Activated CD4-positive, alpha-beta memory T cell treated with anti-CD3 and anti-CD28 coated beads for 36 hours (primary cell): ENCODE measurements at regions not wholly inside any gene's neighbourhood (a gene's known extent, or its start where the extent isn't known, plus 50 kb on each side); places are given as distances from the start of the nearest gene placed in this dataset.

Experiments
- CTCF ChIA-PET: fragments of 350-600 bp; sonication (Branson Sonifier 250); formaldehyde crosslinking; loops from one replicate; lab custom pipeline; 2021; ENCODE audit warnings: antibody characterized with exemption, inconsistent platforms; lab: Charles Lee
- POLR2A ChIA-PET: fragments of 350-600 bp; sonication (Branson Sonifier 250); formaldehyde crosslinking; loops from one replicate; lab custom pipeline; 2021; ENCODE audit warnings: antibody characterized with exemption; lab: Charles Lee
- DNase-seq: peaks from one replicate; pipeline ENCODE4 v3.0.0-alpha.2; 2020
- H3K27ac Mint-ChIP-seq: one replicate; pipeline ENCODE4 v1.8.0; 2021; ENCODE audit warnings: mixed read lengths
- H3K27me3 Mint-ChIP-seq: one replicate; pipeline ENCODE4 v1.8.0; 2021; ENCODE audit warnings: mixed read lengths
- H3K36me3 Mint-ChIP-seq: one replicate; pipeline ENCODE4 v1.8.0; 2021; ENCODE audit warnings: mixed read lengths
- H3K4me1 Mint-ChIP-seq: one replicate; pipeline ENCODE4 v1.8.0; 2021; ENCODE audit warnings: low read depth, mixed read lengths
- H3K4me3 Mint-ChIP-seq: one replicate; pipeline ENCODE4 v1.8.0; 2021; ENCODE audit warnings: mild to moderate bottlenecking, mixed read lengths
- H3K9me3 Mint-ChIP-seq: one replicate; pipeline ENCODE4 v1.8.0; 2021; ENCODE audit warnings: mixed read lengths
- intact Hi-C: fragments of 100-400 bp; cut with micrococcal nuclease; formaldehyde crosslinking; loops from one replicate; pipeline ENCODE4 v1.15.1; 2023

DNA sequence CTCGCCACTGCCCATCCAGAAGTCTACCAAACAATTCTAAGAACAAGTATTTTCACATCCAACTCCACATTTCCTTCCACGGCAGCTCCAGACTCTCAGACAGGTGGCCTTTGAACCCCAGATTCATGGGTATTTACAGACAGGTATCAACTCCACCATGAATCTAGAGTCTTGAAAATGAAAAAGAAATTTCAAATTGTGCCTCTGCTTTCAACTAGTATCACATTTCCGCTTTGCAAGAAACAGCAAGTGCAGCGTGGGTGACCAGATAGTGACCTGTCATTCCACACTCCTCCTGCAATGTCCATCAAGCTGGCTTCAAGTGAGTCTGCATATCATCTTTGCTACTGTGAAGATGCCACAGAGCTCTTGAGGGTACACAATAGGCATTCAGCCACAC, 232.4 kb upstream of the RPL38 start:
- Mint-ChIP-seq H3K9me3 (peaks cover under 1% of the 10 kb centered on the region), H3K36me3 (no peaks in the 10 kb centered on the region), H3K27ac (no peak overlapping the region), H3K4me1 (no peaks in the 10 kb centered on the region), H3K4me3 (no peak overlapping the region), H3K27me3 (peaks cover 16% of the 10 kb centered on the region)
- ChIA-PET POLR2A (no interaction called here), CTCF (interaction anchor here (1.1 kb wide), 1 partner anchor 13 kb away, joined by 3 read pairs; no protein-coding TSS in a partner anchor)
- intact Hi-C loops = no loop called here
- no peak for DNase-seq

GRCh38 chr17:73972056-73972455, 231.4 kb upstream of the RPL38 start:
- intact Hi-C loops = no loop called here
- no peak for DNase-seq
- H3K36me3 Mint-ChIP-seq = no peaks in the 10 kb centered on the region
- H3K4me1 Mint-ChIP-seq = no peaks in the 10 kb centered on the region
- peaks cover 16% of the 10 kb centered on the region for H3K27me3 Mint-ChIP-seq
- no peak overlapping the region for H3K4me3 Mint-ChIP-seq
- ChIA-PET POLR2A (no interaction called here), CTCF (interaction anchor here (1.1 kb wide), 1 partner anchor 14 kb away, joined by 3 read pairs; no protein-coding TSS in a partner anchor)
- no peaks in the 10 kb centered on the region for H3K9me3 Mint-ChIP-seq
- no peak overlapping the region for H3K27ac Mint-ChIP-seq

DNA sequence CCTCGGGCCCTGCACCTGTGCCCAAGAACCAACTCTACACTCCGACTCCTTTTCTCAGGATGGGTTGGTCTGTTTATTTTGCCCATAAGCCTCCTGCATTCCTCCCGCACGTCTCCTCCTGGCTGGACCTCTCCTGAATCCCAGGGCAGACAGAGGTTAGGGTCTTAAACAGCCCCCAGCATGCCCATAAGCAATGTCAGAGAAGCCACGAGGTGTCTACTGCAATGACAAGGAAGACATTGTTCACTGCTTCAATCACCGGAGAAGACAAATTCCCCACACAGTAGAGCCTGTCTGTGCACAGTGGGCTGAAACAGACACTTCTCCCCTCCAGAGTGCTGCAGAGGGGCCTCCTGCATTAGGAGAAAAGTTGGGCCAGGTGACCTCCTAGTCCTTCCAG, 230.6 kb upstream of the RPL38 start:
- no peak for DNase-seq
- CTCF ChIA-PET = no interaction called here
- intact Hi-C loops = no loop called here
- Mint-ChIP-seq H3K4me3 (no peak overlapping the region), H3K27me3 (peaks cover 18% of the 10 kb centered on the region), H3K4me1 (no peaks in the 10 kb centered on the region), H3K9me3 (no peaks in the 10 kb centered on the region), H3K27ac (no peak overlapping the region), H3K36me3 (no peaks in the 10 kb centered on the region)
- POLR2A ChIA-PET = no interaction called here

DNA sequence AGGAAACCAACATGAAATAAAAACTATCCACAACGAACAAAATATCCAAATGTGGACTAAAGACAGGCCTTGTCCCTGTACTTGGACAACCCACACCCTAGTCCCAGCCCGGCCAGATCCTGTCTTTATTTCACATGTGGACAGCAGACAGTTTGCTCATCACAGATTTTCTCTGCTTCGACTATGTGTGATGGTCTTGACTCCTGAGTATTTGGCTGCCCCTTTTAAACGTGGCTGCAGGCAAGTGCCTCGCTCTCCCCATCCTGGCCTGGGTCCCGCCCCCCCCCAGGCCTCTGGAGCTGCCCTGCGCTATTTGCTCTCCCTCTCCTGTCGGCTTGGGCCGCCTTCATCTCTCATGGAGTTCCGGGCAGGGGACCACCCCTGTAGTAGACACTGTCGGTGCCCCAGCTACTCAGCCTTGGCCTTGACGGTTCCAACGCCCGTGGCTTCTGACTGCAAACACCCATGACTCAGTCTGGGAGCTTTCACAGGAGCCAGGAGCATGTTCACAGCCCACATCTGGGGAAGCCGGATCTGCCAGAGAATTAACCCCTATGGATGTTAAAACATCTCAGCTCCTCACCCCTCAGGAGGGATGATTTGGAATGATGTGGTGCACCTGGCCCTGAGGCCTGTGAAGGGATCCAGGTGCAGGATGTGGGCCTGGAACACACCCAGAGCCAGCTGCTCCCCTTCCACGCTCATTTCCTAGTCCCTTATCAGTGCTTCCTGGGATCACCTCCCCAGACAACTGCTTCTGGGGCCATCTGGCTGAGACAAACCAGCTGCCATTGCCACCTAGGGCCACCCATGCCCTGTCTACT, 229.7 kb upstream of the RPL38 start:
- H3K36me3 Mint-ChIP-seq = no peaks in the 10 kb centered on the region
- intact Hi-C loops = no loop called here
- no peak overlapping the region for H3K4me3 Mint-ChIP-seq
- no peaks in the 10 kb centered on the region for H3K4me1 Mint-ChIP-seq
- peaks cover 19% of the 10 kb centered on the region for H3K27me3 Mint-ChIP-seq
- ChIA-PET POLR2A (no interaction called here), CTCF (no interaction called here)
- no peak overlapping the region for H3K27ac Mint-ChIP-seq
- DNase-seq = no peak
- H3K9me3 Mint-ChIP-seq = no peaks in the 10 kb centered on the region

GRCh38 chr17:73974536-73974935, 228.9 kb upstream of the RPL38 start:
- ChIA-PET POLR2A (no interaction called here), CTCF (no interaction called here)
- H3K27ac Mint-ChIP-seq = no peak overlapping the region
- peaks cover 19% of the 10 kb centered on the region for H3K27me3 Mint-ChIP-seq
- H3K4me3 Mint-ChIP-seq = no peak overlapping the region
- no peaks in the 10 kb centered on the region for H3K9me3 Mint-ChIP-seq
- no peaks in the 10 kb centered on the region for H3K4me1 Mint-ChIP-seq
- no peaks in the 10 kb centered on the region for H3K36me3 Mint-ChIP-seq
- DNase-seq = no peak
- intact Hi-C loops = no loop called here

DNA sequence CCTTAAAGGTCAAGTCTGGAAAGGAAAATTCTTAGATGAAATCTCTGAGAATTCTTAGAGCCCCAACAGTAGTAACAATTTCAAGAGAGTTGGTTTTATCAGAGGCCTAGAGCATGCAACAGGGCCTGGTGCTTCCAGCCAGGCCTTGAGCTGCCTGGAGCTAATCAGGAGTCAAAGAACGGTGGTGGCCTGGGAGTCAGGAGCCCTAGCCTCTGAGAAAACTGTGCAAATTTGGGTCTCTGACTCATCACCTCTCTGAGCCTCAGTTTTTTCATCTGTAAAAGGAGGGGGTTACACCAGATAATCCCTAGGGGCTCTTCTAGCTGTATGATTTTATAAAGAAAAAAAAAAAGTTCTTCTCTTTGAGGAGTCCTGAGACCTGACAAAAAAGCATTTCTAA, 227.3 kb upstream of the RPL38 start:
- intact Hi-C loops = no loop called here
- Mint-ChIP-seq H3K36me3 (no peaks in the 10 kb centered on the region), H3K4me3 (no peak overlapping the region), H3K27me3 (peaks cover 11% of the 10 kb centered on the region), H3K4me1 (no peaks in the 10 kb centered on the region), H3K27ac (no peak overlapping the region), H3K9me3 (no peaks in the 10 kb centered on the region)
- POLR2A ChIA-PET = no interaction called here
- CTCF ChIA-PET = no interaction called here
- no peak for DNase-seq

DNA sequence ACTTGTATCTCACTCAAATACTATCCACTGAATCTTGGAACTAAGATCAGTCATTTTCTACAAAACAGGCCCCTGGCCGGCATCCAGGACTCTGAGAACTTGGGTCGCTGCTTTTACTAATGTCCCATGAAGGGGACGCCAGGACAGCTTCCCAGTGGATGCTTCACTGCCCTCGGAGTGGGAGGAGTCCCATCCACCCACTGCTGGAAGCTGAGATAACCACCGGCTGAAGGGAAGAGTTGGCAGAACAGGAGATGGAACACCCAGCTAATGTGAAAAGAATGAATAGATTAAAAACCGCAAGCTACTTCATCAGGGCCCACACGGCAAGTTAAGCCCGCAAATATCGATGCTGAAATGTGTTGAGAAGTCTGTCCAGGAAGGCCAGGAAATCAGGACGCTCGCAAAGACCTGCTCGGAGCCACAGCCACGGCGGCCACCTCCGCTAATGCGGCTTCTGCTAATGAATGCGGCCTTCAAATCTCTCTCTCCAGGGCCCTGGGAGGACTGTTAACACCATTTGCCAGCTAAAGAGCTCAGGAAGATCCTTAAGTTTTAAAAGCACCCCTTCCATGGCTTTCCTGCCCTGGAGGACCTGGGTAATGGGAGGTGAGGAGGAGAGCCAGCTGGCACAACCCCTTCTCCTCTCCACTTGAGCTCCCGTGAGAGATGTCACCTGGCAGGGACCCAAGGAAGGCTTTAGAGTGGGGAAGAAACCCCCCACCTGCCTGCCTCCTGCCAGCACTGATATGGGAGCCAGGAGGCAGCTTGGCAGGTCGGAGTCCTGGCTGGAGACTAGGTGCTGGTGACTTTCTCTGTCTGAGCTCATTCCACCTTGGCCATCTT, 226.6 kb upstream of the RPL38 start:
- no peak overlapping the region for H3K27ac Mint-ChIP-seq
- DNase-seq = no peak
- intact Hi-C loops = no loop called here
- no peaks in the 10 kb centered on the region for H3K36me3 Mint-ChIP-seq
- ChIA-PET CTCF (no interaction called here), POLR2A (no interaction called here)
- H3K4me3 Mint-ChIP-seq = no peak overlapping the region
- no peaks in the 10 kb centered on the region for H3K9me3 Mint-ChIP-seq
- H3K4me1 Mint-ChIP-seq = no peaks in the 10 kb centered on the region
- peaks cover 10% of the 10 kb centered on the region for H3K27me3 Mint-ChIP-seq

- DNase-seq = no peak
- H3K36me3 Mint-ChIP-seq = no peaks in the 10 kb centered on the region
- intact Hi-C loops = no loop called here
- no peak overlapping the region for H3K27ac Mint-ChIP-seq
- peaks cover 11% of the 10 kb centered on the region for H3K4me1 Mint-ChIP-seq
- H3K4me3 Mint-ChIP-seq = no peak overlapping the region
- peaks cover 6% of the 10 kb centered on the region for H3K27me3 Mint-ChIP-seq
- ChIA-PET CTCF (no interaction called here), POLR2A (no interaction called here)
- H3K9me3 Mint-ChIP-seq = no peaks in the 10 kb centered on the region
These were observed 223.0 kb upstream of the RPL38 start for GRCh38 chr17:73980517-73980916.

DNA sequence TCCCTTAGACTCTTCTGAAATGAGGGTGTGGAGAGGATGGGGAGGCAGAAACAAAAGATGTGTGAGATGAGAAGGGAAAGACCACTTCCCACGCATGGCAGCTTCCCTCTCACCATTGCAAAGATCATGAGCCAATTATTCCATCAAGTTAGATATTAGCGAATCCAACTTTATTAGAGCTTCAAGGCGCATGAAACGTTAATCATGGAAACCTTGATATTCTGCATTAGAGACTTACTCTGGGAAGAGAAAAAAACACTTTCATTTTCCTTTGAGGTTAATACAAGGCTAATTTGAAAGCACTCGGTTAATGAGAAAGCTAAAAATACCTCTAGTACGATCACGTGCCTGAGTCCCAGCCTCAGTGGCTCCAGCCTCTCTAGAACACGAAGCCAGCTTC, 220.6 kb upstream of the RPL38 start:
- Mint-ChIP-seq H3K9me3 (no peaks in the 10 kb centered on the region), H3K4me3 (no peak overlapping the region), H3K4me1 (peaks cover 11% of the 10 kb centered on the region), H3K36me3 (no peaks in the 10 kb centered on the region), H3K27me3 (peaks cover 5% of the 10 kb centered on the region), H3K27ac (no peak overlapping the region)
- CTCF ChIA-PET = no interaction called here
- POLR2A ChIA-PET = no interaction called here
- intact Hi-C loops = no loop called here
- DNase-seq = no peak

DNA sequence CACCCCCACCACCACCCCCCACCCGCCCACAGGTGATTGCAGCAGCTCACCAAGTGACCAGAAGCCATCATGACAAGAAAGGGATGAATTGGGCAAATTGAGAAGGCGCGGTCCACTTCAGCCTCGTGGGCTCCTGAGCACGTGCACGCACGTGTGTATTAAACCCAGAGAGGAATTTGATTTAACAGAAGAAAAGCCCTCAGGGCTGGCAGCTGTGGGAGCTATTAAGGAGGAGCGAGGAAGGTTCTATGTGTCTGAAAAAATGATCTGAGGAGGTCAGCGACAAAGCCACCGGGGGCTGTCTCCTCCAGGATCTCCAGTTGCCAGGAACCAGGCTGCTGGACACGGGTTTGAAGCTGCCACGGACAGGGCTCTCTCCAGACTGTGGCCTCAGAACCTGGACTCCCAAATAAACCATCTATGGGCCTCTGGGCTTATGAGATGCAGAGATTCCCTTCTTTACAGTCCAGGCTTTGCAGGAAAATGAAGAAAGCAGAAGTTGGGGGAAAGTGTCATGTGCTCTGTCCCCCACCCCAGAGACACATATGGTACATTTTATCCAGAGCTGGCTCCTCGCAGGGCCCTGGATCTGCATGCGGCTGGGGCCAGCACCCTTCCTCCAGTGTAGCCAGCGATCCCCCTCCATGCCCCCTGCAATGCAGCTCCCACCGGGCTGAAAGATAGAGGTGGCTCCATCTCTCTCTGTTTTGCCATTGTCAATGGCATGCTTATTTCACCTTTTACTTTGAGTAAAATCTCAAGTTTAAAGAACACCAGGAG, 219.7 kb upstream of the RPL38 start:
- Mint-ChIP-seq H3K36me3 (no peaks in the 10 kb centered on the region), H3K27ac (no peak overlapping the region), H3K9me3 (no peaks in the 10 kb centered on the region), H3K4me3 (no peak overlapping the region), H3K27me3 (peaks cover 3% of the 10 kb centered on the region), H3K4me1 (peaks cover 11% of the 10 kb centered on the region)
- intact Hi-C loops = no loop called here
- ChIA-PET CTCF (no interaction called here), POLR2A (no interaction called here)
- DNase-seq = no peak

DNA sequence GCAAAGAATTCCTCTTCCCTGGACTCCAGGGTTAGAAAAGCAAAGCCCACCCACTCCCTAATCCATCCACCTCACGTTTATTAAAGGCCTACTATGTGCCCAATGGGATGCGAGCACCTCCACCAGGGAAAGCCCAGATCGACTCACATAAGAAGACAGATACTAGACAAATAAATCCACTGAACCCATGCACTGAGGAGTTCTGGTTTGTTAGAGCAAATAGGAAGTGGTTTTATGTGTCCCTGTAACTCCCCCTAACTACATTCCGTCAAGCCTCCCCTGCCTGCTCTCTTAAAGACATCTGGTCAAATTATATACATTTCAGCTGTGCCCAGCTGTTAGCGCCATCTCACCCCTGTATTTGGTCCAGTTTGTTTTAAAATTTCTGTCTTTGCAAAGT, 218.5 kb upstream of the RPL38 start:
- Mint-ChIP-seq H3K27ac (no peak overlapping the region), H3K4me1 (peaks cover 11% of the 10 kb centered on the region), H3K4me3 (no peak overlapping the region), H3K9me3 (no peaks in the 10 kb centered on the region), H3K27me3 (peaks cover 1% of the 10 kb centered on the region), H3K36me3 (no peaks in the 10 kb centered on the region)
- DNase-seq = no peak
- intact Hi-C loops = no loop called here
- ChIA-PET CTCF (no interaction called here), POLR2A (no interaction called here)

- peaks cover 11% of the 10 kb centered on the region for H3K4me1 Mint-ChIP-seq
- no peaks in the 10 kb centered on the region for H3K9me3 Mint-ChIP-seq
- no peak overlapping the region for H3K27ac Mint-ChIP-seq
- no peaks in the 10 kb centered on the region for H3K36me3 Mint-ChIP-seq
- peaks cover 1% of the 10 kb centered on the region for H3K27me3 Mint-ChIP-seq
- DNase-seq = no peak
- ChIA-PET CTCF (no interaction called here), POLR2A (no interaction called here)
- H3K4me3 Mint-ChIP-seq = no peak overlapping the region
- intact Hi-C loops = no loop called here
These were observed 217.9 kb upstream of the RPL38 start for GRCh38 chr17:73985466-73986015.
